ENCODE measurements at regions not wholly inside any gene's neighbourhood (a gene's known extent, or its start where the extent isn't known, plus 50 kb on each side); places are given as distances from the start of the nearest gene placed in this dataset.

DNA sequence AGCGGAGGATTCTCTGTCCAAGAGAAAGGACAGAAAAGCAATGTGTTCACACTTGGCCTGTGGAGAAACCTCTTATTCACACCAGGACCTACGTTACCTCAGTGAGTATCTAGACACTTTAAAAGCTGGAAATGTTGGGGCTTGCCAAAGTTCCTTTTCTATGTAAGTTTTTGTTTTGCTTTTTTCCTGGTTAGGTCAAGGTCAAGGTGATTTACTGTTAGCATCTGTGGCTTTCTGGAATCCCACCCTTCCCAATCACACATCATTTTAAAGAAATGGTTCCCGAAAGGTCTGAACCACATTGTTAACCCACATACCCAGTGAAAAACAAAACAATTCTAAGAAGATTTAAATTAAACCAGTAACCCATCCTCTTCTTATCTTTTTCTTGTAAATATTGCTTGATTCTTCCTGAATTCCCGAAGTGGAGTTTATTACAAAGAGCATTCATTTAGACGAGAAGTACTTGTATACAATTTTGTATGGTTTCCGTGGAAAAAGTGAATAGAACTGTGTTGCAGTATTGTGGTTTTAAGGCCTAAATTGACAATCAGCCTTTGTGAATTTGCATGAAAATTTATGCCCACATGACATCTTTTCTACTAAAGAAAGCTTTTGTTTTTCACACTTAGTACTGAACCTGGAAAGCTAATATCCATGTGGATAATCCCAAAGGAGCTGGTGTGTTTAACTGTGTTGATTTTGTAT lies 827.0 kb upstream of the IGFBP3 start:
- DNase-seq: no peak

DNA sequence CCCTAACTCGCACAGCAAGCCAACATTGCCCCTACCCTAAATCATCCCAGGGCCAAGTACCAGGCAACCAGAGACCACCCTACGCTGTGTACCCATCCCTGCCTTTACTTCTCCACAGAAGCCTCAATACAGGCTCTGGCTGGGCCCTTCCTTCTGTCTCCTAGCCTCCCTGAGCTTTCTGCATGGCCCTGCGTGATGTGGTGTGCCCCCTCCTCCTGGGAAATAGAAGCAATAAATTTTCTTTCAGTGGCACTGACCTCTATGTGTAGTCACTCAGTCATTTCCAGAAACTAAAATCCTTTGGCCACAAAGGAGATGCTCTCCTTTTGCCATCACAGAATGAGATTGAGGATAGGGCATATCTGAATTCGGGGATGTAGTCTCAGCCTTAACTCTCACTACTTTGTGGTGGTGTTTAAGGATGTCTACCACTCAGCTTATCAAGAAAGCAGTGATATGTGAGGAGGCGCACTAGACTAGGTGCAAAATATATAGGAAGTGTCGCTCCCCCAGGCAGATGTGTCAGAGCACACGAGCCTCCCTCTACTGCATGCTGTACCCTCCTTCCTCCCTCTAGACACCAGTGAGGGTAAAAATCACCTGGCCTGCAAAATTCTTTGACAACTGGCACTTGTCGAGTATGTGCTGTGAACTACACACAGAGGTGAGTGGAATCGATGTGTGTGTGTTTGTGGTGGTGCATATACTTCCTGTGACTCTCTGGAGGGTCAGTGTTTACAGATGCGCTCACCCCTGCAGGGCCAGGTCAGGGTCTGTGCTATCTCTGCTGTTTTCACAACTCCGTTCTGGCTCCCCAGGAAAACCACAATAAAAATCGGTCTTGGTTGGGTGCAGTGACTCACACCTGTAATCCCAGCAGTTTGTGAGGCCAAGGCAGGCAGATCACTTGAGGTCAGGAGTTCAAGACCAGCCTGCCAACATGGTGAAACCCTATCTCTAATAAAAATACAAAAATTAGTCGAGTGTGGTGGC lies 825.9 kb upstream of the IGFBP3 start:
- DNase-seq: no peak

DNA sequence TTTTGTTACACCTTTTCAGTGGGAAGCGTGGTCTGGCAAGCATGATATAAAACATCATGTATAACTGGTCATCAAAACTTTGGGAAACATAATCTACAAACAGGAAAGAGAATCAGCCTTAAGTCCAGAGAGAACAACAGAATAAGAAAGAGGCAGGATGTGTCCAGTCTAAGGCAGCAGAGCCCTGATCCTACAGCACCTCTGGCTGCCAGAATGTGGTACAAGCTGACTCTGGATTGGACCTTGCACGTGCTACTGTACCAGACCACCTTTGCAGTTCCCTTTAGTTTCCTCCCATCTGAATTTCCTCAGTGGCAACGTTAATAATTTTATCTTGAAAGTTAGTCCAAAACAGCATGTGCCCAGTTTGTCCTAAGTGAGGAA lies 824.6 kb upstream of the IGFBP3 start:
- DNase-seq: no peak

DNA sequence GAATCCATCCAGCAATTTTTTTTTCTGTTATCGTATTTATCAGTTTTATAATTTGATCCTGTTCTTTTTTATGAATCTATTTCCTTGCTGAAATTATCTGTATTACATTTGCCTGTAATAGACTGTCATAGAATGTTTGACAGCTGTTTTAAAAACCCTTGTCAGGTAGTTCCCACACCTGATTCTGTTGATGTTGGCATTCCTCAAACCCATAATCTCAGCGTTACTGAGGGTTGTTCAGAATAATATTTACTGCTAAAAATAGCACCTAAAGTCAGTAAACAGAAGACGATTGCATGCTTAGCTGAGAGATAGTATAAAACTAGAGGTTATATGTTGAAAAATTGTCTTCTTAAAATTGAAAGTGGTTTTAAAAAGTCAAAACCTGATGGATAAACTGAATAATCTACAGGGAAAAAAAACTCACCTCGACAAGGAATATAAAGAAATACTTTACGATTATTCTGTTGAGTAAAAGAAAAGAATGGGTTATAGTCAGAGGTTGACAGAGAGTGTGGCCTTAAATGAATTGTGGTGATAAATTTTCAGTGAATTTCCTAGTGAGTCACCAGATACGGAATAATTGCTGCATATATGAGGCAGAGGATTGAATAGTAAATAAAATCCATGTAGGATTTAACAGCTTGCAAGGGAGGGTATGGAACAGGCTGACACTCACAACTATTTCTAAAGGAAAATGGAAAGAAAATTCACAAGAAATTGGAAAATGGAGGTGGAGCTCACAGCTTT lies 824.1 kb upstream of the IGFBP3 start:
- no peak for DNase-seq

DNA sequence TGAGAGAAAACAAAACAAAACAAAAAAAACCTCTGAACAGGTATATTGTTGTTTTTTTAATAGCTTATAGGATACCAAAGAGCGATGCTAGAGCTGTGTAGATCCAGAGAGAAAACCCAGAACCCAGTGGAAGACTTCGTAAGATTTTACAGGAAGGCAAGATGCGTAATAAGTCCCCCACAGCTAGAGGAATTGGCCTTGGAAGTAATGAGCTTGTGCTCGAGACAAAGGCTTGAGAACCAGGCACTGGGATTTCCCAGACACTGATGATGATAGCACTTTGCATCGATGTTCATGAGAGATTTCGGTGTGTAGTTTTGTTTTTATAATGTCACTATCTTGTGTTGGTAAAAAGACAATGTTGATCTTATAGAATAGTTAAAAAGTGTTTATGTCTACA lies 821.5 kb upstream of the IGFBP3 start:
- DNase-seq: no peak

DNA sequence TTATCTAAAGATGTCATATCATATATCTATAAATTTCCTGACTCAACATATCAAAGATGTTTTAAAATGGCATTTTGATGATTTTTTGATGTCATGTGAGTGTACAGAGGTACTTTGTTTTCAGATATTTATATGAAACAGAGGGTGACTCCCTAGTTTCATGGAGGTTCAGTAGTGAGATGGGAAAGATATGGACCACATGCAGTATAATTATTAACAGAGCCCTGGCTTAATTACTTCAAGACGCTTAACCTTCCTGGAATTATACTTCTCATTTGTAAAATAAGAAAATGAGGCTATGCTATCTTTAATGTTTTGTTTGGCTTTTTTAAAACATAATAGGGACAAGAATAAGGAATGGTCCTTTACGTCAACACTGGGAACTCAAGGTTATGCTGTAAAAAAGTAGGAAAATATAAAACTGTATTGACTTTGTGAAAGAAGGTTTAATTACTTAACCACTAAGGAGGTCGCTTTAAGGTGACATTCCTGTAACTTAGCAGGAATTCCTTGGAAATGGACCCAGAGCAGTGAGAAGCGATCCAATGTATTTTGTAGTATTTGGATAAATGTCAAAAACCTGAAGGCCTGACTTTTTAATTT lies 821.0 kb upstream of the IGFBP3 start:
- DNase-seq: no peak

DNA sequence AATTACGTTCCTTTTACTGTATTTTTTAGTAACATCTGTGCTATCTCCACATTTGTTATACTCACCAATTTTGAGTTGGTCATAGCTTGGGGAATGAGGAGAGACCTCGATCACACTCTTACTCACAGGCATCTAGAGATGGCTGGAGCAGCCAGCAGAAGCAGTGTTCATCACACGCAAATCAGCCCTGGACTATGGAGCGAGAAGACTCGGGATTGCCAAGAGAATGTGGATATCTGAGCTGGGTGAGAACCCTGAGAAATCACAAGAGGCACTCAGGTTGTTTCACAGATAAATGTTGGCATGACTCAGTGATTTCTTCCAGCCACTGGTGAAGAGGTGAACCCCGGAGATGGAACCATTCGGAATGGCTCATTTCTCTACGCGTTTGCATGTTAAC lies 820.1 kb upstream of the IGFBP3 start:
- no peak for DNase-seq

DNA sequence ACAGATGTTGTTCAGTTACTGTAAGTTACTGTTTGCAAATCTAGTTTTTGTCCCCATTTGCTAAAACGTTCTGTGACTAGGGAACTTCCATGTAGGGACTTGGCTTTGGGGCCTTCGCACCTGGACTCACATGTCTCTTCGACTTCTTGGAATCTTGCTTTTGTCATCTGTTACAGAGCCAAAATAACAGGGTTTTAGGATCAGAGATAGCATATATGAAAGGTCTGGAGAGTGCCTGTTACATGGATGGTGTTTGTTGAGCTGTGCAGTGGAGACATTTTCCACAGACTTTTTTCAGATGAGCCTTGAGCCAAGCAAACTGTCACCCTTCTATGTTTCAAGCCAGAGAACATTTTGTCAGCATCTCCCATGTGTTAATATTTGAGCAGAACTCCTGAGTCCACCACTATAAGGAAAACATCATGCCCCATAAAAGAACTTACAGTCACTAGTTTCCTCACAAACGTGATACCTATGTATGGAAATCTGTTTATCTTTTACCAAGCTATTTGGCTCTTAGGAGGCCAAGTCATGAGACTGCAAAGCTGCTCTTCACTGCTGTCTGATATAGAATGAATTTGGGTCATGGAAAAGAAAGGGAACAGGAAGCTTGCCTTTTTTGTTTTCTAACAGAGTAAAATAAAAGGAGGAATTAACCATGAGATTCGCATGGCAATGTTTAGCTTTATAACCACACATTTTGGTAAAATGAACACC lies 818.6 kb upstream of the IGFBP3 start:
- DNase-seq: no peak

DNA sequence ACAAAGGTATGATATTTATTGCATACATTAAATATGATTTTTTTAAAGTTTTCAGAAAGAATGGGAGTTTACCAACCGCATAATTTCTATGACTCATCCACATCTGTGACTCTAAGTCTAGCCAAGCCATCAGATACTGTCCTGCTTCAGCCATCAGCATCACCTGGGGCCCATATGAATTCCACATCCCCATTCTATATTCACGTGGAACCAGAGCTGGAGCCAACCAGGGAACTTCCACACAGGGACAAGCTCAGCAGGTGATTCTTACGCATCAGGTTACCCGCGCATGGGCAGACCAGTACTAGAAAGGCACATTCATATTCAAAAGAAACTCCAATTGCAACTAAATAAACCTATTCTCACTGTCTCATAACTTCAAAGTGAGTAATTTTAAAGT lies 817.7 kb upstream of the IGFBP3 start:
- DNase-seq: no peak

DNA sequence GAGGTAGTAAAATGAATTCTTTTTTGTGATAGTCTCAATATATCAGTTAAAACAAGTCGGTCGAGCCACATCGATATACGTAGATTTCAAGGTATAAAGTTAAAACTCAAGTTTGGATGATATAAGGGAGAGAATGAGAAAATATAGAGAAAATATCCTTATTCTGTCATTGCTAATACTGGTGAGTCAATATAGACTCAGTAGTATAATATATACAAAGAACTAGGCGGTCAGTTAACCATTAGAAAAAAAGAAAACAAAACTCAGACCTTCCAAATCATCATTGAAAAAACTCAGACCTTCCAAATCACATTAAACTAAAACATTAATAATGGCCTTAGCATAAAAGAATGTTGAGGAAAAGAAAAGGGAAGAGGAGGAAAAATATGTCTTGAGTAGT lies 817.1 kb upstream of the IGFBP3 start:
- no peak for DNase-seq

DNA sequence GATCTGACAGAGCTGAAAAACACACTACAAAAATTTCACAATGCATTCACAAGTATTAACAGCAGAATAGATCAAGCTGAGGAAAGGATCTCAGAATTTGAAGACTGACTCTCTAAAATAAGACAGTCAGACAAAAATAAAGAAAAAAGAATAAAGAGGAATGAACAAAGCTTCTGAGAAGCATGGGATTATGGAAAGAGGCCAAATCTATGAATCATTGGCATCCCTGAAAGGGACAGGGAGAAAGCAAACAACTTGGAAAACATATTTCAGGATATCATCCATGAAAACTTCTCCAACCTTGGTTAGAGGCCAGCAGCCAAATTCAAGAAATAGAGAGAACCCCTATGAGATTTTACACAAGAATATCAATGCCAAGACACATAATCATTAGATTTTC lies 804.8 kb upstream of the IGFBP3 start:
- DNase-seq: no peak

DNA sequence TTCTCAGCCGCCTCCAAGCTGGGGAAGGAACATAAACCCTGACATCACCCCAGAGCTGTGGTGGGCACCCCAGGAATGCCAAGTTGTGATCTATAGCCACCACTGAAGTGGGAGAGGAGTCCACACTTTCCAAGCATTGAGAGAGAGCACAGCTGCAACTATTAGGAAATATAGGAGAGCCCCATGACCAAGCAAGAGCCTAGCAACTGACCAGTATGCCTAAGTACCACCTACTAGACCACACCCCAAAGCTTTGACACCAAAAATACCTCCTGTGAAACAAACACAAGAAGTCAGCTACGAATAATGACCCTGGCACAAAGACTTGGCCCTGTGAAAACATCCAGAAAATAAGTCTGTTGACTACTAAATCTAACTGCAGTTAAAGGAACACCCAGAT lies 804.1 kb upstream of the IGFBP3 start:
- DNase-seq: no peak

DNA sequence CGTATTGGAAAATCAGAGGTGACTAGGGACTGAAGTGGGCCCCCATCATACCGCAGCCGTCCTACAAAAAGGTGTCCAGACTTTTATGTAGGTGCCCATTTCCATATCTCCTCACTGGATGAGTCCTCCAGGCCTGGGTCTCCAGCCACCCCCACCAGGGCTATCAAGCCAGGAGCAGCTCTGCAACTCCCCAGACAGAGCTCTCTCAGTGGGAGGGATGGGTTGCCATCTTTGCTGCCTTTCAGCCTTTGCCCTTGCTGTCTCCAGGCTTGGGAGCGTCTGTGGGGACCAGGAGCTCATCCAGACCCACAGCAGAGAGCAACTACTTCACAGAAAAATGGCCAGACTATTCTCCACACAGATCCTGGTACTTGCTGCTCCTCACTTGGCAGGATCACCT lies 802.7 kb upstream of the IGFBP3 start:
- DNase-seq: no peak

DNA sequence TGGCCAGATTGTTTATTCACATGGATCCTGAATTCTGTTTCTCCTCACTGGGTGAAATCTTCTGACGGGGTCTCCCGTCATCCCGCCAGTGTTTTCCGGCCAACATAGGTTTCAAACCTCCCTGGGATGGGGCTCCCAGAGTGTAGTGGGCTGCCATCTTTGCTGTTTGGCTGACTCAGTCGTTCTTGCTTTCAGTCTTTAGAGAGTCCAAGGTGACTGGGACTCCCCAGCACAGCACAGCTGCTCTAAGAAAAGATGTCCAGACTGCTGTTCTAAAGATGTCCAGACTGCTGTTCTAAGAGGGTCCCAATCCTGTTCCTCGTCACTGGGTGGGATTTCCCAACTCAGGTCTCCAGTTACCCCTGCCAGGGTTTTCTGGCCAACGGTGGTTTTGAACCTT lies 801.9 kb upstream of the IGFBP3 start:
- DNase-seq: no peak

DNA sequence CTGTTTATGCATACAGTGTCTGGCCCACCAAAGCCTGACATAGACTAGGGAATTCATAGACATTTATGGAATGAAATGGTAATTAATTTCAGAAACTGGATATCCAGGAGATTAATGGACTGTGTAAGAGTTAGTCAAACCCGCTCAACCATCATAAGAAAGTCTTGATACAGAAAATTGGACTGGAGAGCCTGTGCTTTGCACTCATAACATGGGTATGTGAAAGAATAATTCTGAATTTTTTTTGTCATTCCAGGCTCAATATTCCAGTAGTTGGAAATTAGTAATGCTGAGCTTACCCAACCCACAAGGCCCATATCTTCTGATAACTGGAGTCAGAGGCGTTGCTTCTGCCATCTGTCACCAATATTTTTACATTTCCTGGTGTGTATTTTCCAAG lies 799.7 kb upstream of the IGFBP3 start:
- DNase-seq: no peak

DNA sequence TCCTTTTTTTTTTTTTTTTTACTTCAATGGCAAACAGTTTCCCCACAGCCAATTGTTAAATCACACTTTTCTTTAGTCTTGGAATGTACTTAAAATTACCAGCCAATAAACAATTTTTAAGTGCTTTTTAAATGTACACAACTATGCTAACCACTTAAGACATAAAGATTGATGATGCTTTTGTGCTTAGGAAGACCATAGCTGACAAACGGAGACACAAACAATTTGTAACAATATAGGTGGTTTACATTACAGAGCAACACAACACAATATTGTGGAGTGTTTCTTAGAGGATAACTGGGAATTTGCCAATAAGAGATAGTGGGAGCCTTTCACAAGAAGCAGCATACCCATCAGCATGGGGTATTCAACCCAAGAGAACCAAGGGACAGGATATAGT lies 798.5 kb upstream of the IGFBP3 start:
- DNase-seq: no peak

DNA sequence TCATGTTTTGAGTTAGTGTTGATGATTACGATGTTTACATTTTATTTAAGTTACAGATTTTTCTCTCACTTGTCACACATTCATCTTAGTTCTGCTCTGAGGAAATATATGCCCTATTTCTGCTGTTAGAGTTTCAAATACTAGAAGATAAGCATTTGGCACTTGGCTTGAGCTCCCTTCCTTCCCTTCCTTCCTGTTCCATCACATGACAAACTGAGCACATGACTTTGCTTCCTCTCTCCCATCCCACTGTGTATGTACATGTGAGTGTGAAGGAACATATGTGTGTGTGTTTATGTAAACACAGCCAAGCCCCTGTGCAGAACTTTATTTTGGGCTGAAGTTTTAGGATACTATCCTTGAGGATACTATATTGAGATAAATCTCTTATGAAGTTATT lies 795.9 kb upstream of the IGFBP3 start:
- no peak for DNase-seq

DNA sequence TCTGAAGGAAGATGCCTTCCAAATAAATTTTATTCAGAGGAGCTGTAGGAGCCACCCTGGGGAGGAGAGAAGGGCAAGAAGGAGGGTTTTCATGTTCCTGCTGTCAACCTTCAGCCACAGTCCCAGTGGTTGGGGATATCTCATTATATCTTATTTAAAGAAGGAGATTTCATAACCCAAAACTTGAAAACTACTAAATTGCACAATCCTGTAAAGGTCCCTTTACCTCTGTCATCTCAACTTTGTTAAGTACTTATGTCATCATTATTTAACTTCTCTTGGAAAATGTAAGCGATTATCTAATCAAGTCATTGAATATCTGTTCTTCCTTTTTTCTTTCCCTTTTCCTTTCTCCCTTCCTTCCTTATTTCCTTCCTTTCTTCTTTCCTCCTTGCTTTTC lies 794.5 kb upstream of the IGFBP3 start:
- DNase-seq: no peak

DNA sequence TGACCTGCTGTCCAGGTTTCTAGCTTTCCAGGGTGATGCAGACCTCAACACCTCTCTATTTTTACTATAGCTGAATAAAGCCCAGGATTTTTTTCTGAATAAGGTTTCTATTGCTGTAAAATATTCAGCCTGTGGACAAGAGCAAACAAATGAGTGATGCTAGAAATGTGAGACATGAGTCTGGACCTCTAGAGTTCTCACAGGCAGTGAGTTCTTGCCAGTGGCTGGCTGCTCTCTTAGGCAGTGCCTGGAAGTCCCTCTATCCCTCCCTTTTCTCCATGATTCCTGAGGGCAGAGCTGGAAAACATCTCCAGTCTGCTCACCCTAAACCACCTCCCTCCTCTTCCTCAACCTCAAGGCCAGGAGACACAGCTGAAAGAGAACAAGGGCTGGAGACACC lies 793.8 kb upstream of the IGFBP3 start:
- no peak for DNase-seq

DNA sequence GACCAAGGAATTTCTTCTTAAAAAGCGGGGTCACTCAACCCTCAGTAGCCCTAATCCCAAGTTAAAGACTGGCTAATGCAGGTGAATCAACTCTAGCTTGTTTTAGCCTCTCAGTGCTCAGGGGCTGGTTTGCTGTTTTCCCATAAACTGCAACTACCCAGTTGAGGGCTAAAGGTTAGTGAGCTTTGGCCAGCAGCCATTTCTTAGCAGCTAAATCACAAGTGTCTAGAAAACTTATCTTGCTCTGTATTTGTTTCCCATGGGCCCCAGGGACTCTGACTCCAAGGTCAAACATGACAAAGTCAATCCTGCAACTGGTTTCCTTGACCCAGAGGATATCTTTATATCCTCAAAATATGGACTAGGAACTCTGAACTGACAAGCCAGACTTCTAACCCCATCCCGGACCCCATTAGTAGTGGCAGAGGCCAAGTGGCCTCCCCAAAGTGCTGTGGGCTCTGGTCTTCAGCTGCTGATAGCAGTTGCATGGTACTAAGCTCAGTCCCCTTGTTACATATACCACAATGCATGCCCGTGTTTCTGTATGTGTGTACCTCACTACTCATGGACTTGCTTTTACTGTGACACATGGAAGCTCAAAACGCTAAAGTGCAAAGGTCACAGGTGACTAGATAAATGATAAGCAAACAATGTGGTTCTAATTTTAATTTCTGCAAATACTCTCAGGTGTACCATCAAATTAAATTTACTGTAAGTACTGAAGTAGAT lies 793.0 kb upstream of the IGFBP3 start:
- no peak for DNase-seq

DNA sequence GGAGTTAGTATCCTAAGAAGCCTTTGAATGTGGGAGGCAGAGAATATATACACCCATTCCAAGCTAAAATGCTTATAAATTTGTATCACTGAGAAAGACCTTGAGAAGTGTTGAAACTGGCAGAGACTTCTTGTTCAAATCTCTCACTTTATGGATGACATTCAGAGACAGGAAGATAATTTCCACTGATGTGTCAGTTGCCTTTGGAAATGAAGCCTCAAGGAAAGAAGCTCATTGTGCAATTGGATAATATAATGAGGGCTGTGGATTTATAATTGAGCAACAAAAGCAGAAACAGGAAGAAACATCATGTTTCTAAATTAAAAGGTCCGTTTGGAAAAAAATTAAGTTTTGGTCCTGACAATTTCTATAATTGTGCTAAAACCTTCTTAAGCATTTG lies 789.9 kb upstream of the IGFBP3 start:
- no peak for DNase-seq

DNA sequence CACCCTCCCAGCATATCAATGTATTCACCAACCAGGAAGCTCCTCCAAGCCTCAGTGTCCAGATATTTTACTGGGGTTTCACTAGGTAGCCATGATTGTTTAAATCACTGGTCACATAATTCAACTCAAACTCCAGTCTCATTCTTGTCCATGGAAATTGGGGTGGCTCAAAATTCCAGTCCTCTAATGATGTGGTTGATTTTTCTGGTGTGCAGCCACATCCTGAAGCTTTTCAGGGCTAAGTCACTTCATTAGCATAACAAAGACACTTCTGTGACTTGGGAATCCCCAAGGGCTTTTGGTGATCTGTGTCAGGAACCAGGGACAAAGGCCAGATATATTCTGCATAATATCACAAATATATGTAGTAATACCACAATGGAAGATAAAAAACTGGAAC lies 786.9 kb upstream of the IGFBP3 start:
- no peak for DNase-seq

Measured in activated naive CD4-positive, alpha-beta T cell treated with anti-CD3 and anti-CD28 coated beads, Interleukin-2, amount 50 U/mL, for 16 hours (primary cell).